ENCODE measurements at regions not wholly inside any gene's neighbourhood (a gene's known extent, or its start where the extent isn't known, plus 50 kb on each side); places are given as distances from the start of the nearest gene placed in this dataset.
A peak's percentile ranks its signal among the peaks of the same experiment; 100 is the strongest.

DNA sequence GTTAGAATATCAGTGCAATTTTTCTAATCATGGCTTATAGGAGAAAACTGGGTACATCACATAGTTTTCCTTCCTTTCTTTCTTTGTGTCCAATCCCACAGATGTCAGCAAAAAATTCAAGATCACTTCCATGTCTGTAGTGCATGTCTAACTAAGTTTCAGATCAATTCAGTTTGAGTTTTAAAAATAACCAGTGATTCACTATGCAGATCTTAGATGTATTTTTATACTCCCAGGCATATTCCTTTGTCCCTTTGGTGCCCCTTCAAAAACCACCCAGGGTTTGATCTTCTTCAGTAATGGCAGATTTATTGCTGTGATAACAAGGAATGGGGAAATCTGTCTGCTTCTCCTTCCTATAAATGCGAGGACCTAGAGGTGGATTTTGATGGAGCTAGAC, 915.6 kb downstream of the METTL15 start:
- DNase-seq (ENCODE audit: low spot score) (no peak), ATAC-seq (ENCODE audit: low read depth) (no peak)
- H3K27me3 ChIP-seq (ENCODE audit: insufficient read depth, poor library complexity, severe bottlenecking), result no peaks in the 10 kb centered on the region
- H3K27ac ChIP-seq (ENCODE audit: poor library complexity, severe bottlenecking), result no peak overlapping the region
- peaks cover 24% of the 10 kb centered on the region for H3K4me1 ChIP-seq (ENCODE audit: insufficient read depth, poor library complexity, severe bottlenecking)
- H3K36me3 ChIP-seq (ENCODE audit: low read depth), result no peaks in the 10 kb centered on the region
- TF ChIP-seq, protein P1, sequence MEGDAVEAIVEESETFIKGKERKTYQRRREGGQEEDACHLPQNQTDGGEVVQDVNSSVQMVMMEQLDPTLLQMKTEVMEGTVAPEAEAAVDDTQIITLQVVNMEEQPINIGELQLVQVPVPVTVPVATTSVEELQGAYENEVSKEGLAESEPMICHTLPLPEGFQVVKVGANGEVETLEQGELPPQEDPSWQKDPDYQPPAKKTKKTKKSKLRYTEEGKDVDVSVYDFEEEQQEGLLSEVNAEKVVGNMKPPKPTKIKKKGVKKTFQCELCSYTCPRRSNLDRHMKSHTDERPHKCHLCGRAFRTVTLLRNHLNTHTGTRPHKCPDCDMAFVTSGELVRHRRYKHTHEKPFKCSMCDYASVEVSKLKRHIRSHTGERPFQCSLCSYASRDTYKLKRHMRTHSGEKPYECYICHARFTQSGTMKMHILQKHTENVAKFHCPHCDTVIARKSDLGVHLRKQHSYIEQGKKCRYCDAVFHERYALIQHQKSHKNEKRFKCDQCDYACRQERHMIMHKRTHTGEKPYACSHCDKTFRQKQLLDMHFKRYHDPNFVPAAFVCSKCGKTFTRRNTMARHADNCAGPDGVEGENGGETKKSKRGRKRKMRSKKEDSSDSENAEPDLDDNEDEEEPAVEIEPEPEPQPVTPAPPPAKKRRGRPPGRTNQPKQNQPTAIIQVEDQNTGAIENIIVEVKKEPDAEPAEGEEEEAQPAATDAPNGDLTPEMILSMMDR (IDR thresholded peaks at IDR 0.05; ENCODE audit: poor library complexity, severe bottlenecking), result no peak
- no peak overlapping the region for H3K4me3 ChIP-seq (ENCODE audit: severe bottlenecking)
- peaks cover 3% of the 10 kb centered on the region for H3K9me3 ChIP-seq (ENCODE audit: severe bottlenecking)

DNA sequence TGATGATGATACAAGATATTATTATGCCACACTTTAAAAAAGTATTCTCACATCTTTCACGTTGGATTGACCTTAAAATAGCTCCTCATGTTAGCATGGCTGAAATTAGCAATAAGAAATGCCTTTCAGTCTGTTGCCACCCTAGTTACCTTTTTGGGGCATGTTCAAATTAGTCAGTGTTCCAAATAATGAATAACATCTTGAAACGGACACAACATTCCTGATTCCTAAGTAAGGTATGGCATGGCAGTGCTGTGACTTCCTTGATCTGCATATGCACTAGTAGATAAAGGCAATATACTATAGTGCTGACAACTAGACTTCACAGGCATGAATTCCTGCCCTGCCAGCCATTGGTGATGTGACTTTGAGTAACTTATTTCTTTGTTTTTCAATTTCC, 914.5 kb downstream of the METTL15 start:
- no peak for DNase-seq (ENCODE audit: low spot score)
- no peaks in the 10 kb centered on the region for H3K9me3 ChIP-seq (ENCODE audit: severe bottlenecking)
- no peaks in the 10 kb centered on the region for H3K36me3 ChIP-seq (ENCODE audit: low read depth)
- no peaks in the 10 kb centered on the region for H3K27me3 ChIP-seq (ENCODE audit: insufficient read depth, poor library complexity, severe bottlenecking)
- TF ChIP-seq, protein P1 (IDR thresholded peaks at IDR 0.05; ENCODE audit: poor library complexity, severe bottlenecking), result no peak
- ATAC-seq (ENCODE audit: low read depth), result no peak
- H3K4me1 ChIP-seq (ENCODE audit: insufficient read depth, poor library complexity, severe bottlenecking), result peaks cover 34% of the 10 kb centered on the region
- H3K27ac ChIP-seq (ENCODE audit: poor library complexity, severe bottlenecking), result no peak overlapping the region
- no peak overlapping the region for H3K4me3 ChIP-seq (ENCODE audit: severe bottlenecking)

DNA sequence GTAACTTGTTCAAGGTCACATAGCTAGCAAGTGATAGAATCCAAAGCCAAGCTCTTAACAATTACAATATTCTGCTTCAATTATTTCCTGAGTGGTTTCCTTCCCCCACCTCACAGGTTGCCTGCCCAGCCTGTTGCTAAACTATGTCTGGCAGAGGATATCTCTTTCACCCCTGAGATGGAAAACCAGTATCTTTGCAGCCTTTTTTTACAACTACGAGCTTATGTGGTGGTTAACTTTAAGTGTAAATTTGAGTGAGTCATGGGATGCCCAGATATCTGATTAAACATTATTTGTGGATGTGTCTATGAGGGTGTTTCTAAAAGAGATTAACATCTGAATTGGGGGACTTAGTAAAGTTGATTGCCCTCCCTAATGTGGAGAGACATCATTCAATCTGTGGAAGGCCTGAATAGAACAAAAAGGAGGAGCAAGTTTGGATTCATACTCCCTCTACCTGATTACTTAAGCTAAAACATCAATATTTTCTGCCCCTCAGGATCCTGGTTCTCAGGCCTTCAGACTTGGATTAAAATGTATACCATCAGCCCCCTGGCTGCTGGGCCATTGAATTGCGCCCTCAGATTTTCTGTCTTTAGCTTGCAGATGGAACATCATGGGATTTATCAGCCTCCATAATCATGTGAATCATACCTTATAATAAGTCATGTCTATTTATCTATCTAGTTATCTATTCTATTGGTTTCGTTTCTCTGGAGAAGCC, 911.9 kb downstream of the METTL15 start:
- ATAC-seq (ENCODE audit: low read depth), result peak; percentile 50

DNA sequence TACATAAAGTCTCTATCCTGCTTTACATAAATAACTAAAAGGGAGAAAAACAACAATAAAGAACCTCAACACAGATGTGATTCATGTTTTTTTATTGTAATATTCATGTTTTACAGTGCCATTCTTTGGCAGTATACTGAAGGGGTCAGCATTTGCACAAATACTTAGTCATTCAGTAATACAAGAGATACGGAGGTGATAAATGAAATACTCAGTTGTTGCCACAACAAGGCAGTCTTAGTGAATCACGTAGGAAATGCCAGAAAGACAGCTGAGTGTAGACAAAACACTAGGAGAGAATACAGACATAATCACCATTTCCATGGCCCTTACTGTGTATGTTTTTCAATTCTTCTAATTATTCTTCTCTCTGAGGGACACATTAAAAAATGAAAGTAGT, 910.4 kb downstream of the METTL15 start:
- DNase-seq (ENCODE audit: low spot score) (no peak), ATAC-seq (ENCODE audit: low read depth) (peak; percentile 93)

More for the DNA sequence above, 911.9 kb downstream of the METTL15 start:
- Histone ChIP-seq H3K27ac (ENCODE audit: poor library complexity, severe bottlenecking) (peak overlapping the region; percentile 64), H3K4me1 (ENCODE audit: insufficient read depth, poor library complexity, severe bottlenecking) (peaks cover 32% of the 10 kb centered on the region), H3K27me3 (ENCODE audit: insufficient read depth, poor library complexity, severe bottlenecking) (no peaks in the 10 kb centered on the region), H3K9me3 (ENCODE audit: severe bottlenecking) (no peaks in the 10 kb centered on the region), H3K4me3 (ENCODE audit: severe bottlenecking) (no peak overlapping the region), H3K36me3 (ENCODE audit: low read depth) (no peaks in the 10 kb centered on the region)
- TF ChIP-seq, protein P1 (IDR thresholded peaks at IDR 0.05; ENCODE audit: poor library complexity, severe bottlenecking), result peak; percentile 63
- DNase-seq (ENCODE audit: low spot score), result no peak

More for the DNA sequence above, 910.4 kb downstream of the METTL15 start:
- peaks cover 27% of the 10 kb centered on the region for H3K4me1 ChIP-seq (ENCODE audit: insufficient read depth, poor library complexity, severe bottlenecking)
- no peaks in the 10 kb centered on the region for H3K9me3 ChIP-seq (ENCODE audit: severe bottlenecking)
- no peak overlapping the region for H3K4me3 ChIP-seq (ENCODE audit: severe bottlenecking)
- H3K27ac ChIP-seq (ENCODE audit: poor library complexity, severe bottlenecking), result peak overlapping the region; percentile 64
- H3K27me3 ChIP-seq (ENCODE audit: insufficient read depth, poor library complexity, severe bottlenecking), result no peaks in the 10 kb centered on the region
- TF ChIP-seq, protein P1 (IDR thresholded peaks at IDR 0.05; ENCODE audit: poor library complexity, severe bottlenecking), result peak; percentile 28
- H3K36me3 ChIP-seq (ENCODE audit: low read depth), result no peaks in the 10 kb centered on the region

All from RWPE2 (cell line).